NT2/D1 (cell line): ENCODE measurements at regions not wholly inside any gene's neighbourhood (a gene's known extent, or its start where the extent isn't known, plus 50 kb on each side); places are given as distances from the start of the nearest gene placed in this dataset.

ENCODE experiments used
- SUZ12 ChIP-seq: IDR thresholded peaks from 2 replicates; pipeline ENCODE4 v1.6.1; 2011; ENCODE audit not compliant: insufficient read length, insufficient read depth; ENCODE audit errors: extremely low read depth
- YY1 ChIP-seq: IDR thresholded peaks from 2 replicates; pipeline ENCODE4 v1.6.1; 2011; ENCODE audit not compliant: insufficient read length, insufficient read depth
- ZNF274 ChIP-seq: IDR thresholded peaks from 2 replicates; pipeline ENCODE4 v1.6.1; 2011; ENCODE audit warnings: mild to moderate bottlenecking, low read depth, low read length

GRCh38 chr18:75829091-75829490 is 401.6 kb upstream of the SMIM21 start:
- TF ChIP-seq ZNF274, result no peak
- TF ChIP-seq SUZ12, result no peak
- no peak for TF ChIP-seq YY1
